HG02642 (cell line): ENCODE measurements at regions not wholly inside any gene's neighbourhood (a gene's known extent, or its start where the extent isn't known, plus 50 kb on each side); places are given as distances from the start of the nearest gene placed in this dataset.

ENCODE experiments used
- ATAC-seq: cut with Tn5 transposase; IDR thresholded peaks from one replicate; pipeline ENCODE4 v1.9.1; 2021; ENCODE audit warnings: mild to moderate bottlenecking; ENCODE audit not compliant: unreplicated experiment, poor library complexity

- ATAC-seq = no peak
These were observed 1739.0 kb downstream of the MAT2B start for GRCh38 chr5:165244407-165244806.

- ATAC-seq = no peak
These were observed 1752.9 kb downstream of the MAT2B start for GRCh38 chr5:165258197-165258771.

- no peak for ATAC-seq
These were observed 1755.0 kb downstream of the MAT2B start for GRCh38 chr5:165260426-165260825.

GRCh38 chr5:165263536-165263935 is 1758.1 kb downstream of the MAT2B start:
- ATAC-seq = no peak

- no peak for ATAC-seq
These were observed 1761.5 kb downstream of the MAT2B start for GRCh38 chr5:165266939-165267338.

- ATAC-seq = no peak
These were observed 1767.0 kb downstream of the MAT2B start for GRCh38 chr5:165272436-165272835.

GRCh38 chr5:165277661-165278060 is 1772.2 kb downstream of the MAT2B start:
- no peak for ATAC-seq

GRCh38 chr5:165282491-165282890 is 1777.1 kb downstream of the MAT2B start:
- no peak for ATAC-seq

- no peak for ATAC-seq
These were observed 1781.3 kb downstream of the MAT2B start for GRCh38 chr5:165286692-165287091.

GRCh38 chr5:165290535-165290934 is 1785.1 kb downstream of the MAT2B start:
- no peak for ATAC-seq

GRCh38 chr5:165296401-165297130 is 1791.1 kb downstream of the MAT2B start:
- ATAC-seq = no peak

- no peak for ATAC-seq
These were observed 1798.9 kb downstream of the MAT2B start for GRCh38 chr5:165304193-165304827.

- ATAC-seq = no peak
These were observed 1800.2 kb downstream of the MAT2B start for GRCh38 chr5:165305596-165305995.

- ATAC-seq = no peak
These were observed 1804.0 kb downstream of the MAT2B start for GRCh38 chr5:165309446-165309845.

GRCh38 chr5:165310031-165310430 is 1804.6 kb downstream of the MAT2B start:
- no peak for ATAC-seq

- no peak for ATAC-seq
These were observed 1816.5 kb downstream of the MAT2B start for GRCh38 chr5:165321912-165322311.

- ATAC-seq = no peak
These were observed 1819.8 kb downstream of the MAT2B start for GRCh38 chr5:165325221-165325620.

GRCh38 chr5:165327631-165328030 is 1822.2 kb downstream of the MAT2B start:
- no peak for ATAC-seq

- ATAC-seq = no peak
These were observed 1823.4 kb downstream of the MAT2B start for GRCh38 chr5:165328846-165329245.

- ATAC-seq = no peak
These were observed 1828.2 kb downstream of the MAT2B start for GRCh38 chr5:165333623-165334022.

GRCh38 chr5:165334201-165334600 is 1828.8 kb downstream of the MAT2B start:
- no peak for ATAC-seq

GRCh38 chr5:165349735-165350134 is 1844.3 kb downstream of the MAT2B start:
- ATAC-seq = no peak
